GM12801 (cell line): ENCODE measurements at regions not wholly inside any gene's neighbourhood (a gene's known extent, or its start where the extent isn't known, plus 50 kb on each side); places are given as distances from the start of the nearest gene placed in this dataset.

Source experiments
- TF ChIP-seq, protein P1 (sequence below): IDR thresholded peaks from one replicate; pipeline ENCODE4 v1.5.1; 2011; ENCODE audit warnings: control low read depth; ENCODE audit not compliant: insufficient read length; ENCODE audit errors: extremely low read depth

DNA sequence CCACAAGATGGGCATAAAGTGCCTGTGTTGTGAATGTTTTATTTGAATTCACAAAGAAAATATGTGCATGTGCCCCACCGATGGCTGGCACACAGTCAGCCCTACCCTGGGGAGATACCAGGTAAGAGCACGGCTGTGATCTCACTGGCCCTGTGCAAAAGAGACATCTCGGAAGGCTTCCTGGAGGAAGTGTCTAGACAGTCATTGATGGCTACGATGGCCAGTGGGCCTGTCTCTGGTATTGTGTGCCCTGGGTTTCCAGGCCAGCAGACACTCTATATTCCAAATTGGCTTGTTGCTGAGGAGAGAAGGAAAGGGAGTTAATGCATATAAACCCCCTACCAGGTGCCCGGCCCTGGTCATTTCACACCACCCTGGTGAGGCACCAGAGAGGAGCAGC, 211.7 kb downstream of the GLI2 start:
- TF ChIP-seq, protein P1, sequence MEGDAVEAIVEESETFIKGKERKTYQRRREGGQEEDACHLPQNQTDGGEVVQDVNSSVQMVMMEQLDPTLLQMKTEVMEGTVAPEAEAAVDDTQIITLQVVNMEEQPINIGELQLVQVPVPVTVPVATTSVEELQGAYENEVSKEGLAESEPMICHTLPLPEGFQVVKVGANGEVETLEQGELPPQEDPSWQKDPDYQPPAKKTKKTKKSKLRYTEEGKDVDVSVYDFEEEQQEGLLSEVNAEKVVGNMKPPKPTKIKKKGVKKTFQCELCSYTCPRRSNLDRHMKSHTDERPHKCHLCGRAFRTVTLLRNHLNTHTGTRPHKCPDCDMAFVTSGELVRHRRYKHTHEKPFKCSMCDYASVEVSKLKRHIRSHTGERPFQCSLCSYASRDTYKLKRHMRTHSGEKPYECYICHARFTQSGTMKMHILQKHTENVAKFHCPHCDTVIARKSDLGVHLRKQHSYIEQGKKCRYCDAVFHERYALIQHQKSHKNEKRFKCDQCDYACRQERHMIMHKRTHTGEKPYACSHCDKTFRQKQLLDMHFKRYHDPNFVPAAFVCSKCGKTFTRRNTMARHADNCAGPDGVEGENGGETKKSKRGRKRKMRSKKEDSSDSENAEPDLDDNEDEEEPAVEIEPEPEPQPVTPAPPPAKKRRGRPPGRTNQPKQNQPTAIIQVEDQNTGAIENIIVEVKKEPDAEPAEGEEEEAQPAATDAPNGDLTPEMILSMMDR, result no peak

DNA sequence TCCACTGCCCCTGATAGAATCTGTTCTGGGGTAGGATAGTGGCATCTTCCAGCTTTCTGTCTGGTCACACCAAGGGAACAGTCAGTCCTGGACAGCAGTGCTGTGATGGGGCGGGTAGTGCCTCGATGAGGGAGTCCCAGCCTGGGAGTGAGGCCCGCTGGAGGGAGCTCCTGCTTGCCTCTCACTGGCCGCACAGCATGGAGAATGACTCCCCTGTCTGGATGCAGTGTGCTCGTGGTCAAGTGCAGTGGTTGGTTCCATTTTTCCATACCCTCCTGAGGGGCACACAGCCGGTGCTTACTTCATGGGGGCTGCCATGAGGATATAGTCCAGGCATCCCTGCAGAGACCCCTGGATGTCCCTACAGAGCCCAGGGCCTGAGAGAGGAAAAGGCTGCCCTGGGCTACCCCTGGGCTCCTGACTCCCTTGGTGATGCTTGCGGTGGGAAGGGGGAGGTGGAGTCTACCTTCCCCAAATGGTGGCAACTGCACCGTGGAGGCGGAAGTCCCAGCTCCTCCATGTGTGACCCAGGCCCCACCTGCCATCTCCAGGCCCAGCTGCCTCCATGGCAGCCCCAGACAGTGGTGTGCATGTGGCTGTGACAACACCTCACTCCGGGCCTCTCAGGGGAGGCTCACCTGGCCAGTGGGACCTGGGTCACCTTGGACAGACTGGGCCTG, 212.5 kb downstream of the GLI2 start:
- TF ChIP-seq, protein P1, result no peak

DNA sequence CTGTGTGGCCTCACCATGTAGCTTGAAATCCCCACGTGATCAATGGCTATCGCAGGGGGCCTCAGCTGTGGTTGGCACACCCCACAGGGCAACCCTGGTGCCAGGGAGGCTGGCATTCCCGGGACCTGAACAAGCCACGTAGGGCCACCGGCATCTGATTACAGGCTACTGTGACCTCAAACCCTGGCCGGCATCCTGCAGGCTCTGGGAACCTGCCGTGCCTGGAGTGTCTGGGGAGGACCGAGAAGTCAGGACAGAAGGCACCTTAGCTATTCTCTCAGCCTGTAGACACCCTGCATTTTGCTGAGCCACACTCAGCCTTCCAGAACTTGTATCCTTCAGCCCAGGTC, 213.0 kb downstream of the GLI2 start:
- TF ChIP-seq, protein P1, result no peak

DNA sequence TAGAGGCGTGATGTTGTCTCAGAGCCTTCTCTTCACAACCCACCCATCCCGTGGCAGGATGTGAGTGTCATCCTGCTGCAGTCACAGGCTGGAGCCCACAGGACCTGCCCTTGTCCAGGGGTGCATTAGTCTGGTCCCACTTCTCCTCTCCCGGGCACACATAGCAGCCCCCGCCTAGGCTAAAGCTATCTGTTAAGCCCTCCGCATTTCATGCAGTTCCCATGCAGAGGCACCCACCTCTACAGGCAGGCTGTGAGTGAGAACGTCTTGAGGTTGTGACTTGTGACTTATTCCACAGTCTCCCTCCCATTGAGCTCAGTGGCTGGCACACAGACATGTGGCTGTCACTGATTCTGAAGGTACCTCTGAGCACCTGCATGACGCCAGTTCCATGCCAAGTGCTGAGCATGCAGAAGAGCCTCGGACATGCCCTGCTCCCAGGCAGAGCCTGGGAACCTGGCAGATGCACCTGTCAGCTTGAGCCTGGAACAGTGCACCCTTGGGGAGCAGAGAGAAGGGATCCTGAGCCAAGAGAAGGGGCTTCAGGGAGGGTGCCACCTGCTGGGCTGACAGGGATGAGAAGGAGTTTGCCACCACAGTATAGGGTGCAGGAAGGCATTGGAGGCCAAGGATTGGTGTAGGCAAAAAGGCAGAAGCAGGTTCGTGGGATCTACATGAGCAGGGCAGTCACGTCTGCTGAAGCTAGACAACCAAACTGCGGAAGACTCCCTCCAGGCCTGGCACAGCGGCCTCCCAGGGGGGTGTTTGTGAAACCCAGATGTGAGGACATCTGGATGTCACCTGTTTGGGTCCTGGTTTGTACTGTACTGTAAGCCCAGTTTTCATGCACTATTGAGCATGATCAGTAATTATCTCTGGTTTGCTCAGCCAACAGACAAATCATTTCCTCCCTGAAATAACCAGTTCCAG, 213.6 kb downstream of the GLI2 start:
- TF ChIP-seq, protein P1, result no peak

DNA sequence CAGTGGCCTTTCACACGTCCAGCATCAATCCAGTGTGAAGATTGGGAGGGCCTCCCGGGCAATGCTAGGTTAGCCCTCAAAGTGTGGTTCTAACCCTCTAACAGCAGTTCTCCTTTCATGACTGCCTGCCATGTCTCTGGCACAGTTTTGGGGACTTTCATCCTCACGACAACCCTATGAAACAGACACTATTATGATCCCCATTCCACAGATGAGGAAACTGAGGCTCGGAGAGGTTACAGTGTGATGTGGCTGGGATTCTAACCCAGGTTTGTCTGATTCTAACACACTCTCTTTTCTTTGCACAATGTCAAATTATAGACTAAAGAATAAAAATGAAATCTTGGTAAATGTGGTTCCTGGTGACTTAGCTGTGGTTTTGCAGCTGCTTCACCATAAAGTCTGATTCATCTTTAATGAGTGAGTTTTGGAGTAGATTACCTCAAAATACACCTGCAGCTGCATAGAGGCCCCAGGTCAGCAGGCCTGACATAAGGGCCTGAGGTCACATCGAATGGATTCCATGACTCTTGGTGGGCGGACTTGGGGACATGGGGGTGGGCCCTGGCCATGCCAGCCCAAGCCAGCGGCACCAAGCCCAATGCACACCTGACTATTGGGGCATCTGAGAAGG, 214.4 kb downstream of the GLI2 start:
- TF ChIP-seq, protein P1, result no peak

DNA sequence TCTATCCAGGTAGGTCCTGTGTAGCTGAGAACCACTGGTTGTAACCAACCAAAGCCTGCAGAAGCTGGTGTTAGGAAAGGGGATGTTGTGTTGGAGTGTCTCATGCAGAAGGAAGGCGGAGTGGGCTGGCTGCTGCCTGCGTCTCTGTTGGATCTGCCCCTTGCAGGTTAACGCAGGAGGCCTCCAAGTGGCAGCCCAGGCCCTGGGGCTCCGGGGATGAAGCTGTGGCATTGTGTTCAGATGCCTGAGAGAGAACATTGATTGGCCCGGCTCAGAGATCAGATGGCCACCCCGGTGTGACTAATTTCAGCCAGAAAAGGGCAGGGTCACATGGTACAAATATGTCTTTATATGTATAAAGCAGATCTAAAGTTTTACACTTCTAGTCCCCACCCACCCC, 216.0 kb downstream of the GLI2 start:
- TF ChIP-seq, protein P1, result no peak

DNA sequence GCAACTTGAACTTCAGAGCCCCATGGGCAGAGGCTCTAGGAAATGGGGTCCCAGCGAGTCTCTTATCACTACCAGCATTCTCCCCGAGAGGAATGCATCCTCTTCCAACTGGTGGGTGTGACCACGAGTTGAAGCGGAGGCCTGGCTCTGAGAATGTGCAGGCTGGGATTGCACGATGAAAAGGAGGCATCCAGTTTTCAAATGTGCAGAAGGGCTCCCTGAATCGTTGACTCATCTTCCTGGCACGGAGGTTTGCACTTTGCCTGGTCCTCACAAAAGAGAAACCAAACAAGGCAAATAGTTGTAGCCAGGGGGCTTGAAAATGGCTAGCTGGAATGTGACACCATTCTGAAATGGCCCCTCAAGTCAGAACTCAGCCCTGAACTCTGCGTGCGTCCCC, 216.7 kb downstream of the GLI2 start:
- TF ChIP-seq, protein P1, result no peak
